Small intestine (tissue), 7 donors: ENCODE measurements at regions not wholly inside any gene's neighbourhood (a gene's known extent, or its start where the extent isn't known, plus 50 kb on each side); places are given as distances from the start of the nearest gene placed in this dataset.
A peak's percentile ranks its signal among the peaks of the same experiment; 100 is the strongest.

Experiments used
- DNase-seq, 2 donors: peaks; one replicate each; pipeline versions ENCODE4 v3.0.0 to v3.0.0-alpha.2; 2013
- FAIRE-seq: peaks from 2 replicates; lab custom pipeline; 2012; peaks lifted over from hg19 to GRCh38; lab: Jason Lieb, UNC
- H3K27ac ChIP-seq, 3 donors: one replicate each; pipeline ENCODE4 v1.5.1; 2013; ENCODE audit warnings: low read length in 2 of 3, mild to moderate bottlenecking in 2 of 3, control low read depth in 1 of 3, inconsistent platforms in 1 of 3, low read depth in 1 of 3, moderate library complexity in 1 of 3
- H3K27me3 ChIP-seq, 3 donors: one replicate each; pipeline ENCODE4 v1.6.1; 2013; ENCODE audit warnings: low read length in 3 of 3, inconsistent platforms in 1 of 3; ENCODE audit not compliant: control insufficient read depth in 3 of 3, insufficient read depth in 3 of 3
- H3K36me3 ChIP-seq, 3 donors: one replicate each; pipeline ENCODE4 v1.6.1; 2013; ENCODE audit warnings: low read length in 3 of 3, inconsistent platforms in 1 of 3, low read depth in 1 of 3, mild to moderate bottlenecking in 1 of 3, moderate library complexity in 1 of 3; ENCODE audit not compliant: control insufficient read depth in 3 of 3, insufficient read depth in 2 of 3
- H3K4me1 ChIP-seq, 3 donors: one replicate each; pipeline ENCODE4 v1.6.1; 2013; ENCODE audit warnings: low read length in 2 of 3, inconsistent platforms in 1 of 3, low read depth in 1 of 3, mild to moderate bottlenecking in 1 of 3, moderate library complexity in 1 of 3; ENCODE audit not compliant: control insufficient read depth in 3 of 3, insufficient read depth in 2 of 3
- H3K4me3 ChIP-seq, 3 donors: one replicate each; pipeline ENCODE4 v1.5.1; 2013; ENCODE audit warnings: low read length in 3 of 3, control low read depth in 1 of 3, inconsistent platforms in 1 of 3, low read depth in 1 of 3, mild to moderate bottlenecking in 1 of 3, moderate library complexity in 1 of 3
- H3K9me3 ChIP-seq, 2 donors: one replicate each; pipeline ENCODE4 v1.6.1; 2013; ENCODE audit warnings: low read depth in 1 of 2, low read length in 1 of 2; ENCODE audit not compliant: control insufficient read depth in 2 of 2, insufficient read depth in 1 of 2
- WGBS, 3 donors: extraction: QIAGEN DNeasy Blood & Tissue Kit; methylation state at CpG; one replicate each; pipeline ENCODE4 v1.1.7; 2013; 5-methylcytosine and 5-hydroxymethylcytosine counted together
- donor health status: healthy with polysubstance abuse.
- donor health status: control.
- donor health status: control.
- donor health status: Bipolar disorder and iron deficiency.
- donor health status: healthy.

DNA sequence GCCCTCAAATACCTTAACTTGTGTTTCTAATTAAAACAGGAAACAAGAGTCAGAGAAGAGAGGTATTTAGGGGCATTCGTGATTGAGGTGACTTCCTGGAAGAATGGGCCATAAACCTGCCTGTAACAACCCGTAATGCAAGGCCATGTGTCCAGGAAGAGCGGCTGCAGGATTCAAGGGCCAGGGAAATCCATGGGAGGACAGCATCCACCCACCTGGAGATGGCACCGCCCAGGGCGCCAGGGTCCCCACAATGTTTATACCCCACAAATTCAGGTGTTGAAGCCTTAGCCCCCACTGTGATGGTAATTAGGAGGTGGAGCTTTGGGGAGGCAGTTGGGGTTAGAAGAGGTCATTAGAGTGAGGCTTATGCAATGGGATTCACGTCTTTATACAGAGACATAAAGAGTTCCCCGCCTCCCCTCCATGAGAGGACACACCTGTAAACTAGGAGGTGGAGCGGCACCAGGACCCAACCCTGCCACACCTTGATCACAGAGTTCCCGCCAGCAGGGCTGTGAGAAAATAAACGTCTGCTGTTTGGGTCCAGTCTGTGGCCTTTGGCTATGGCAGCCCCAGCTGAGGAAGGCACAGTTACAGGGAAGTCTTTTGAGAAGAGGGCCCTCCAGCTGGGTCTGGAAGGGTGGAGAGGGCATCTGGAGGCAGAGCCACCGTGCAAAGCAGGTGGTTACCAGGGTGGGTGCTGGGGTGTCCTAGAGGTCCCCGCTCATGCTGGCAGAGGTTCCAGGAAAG lies 1394.3 kb downstream of the TBC1D22A start:
- H3K9me3 ChIP-seq = no peaks in the 10 kb centered on the region
- no peak overlapping the region for H3K27ac ChIP-seq
- H3K27me3 ChIP-seq = no peaks in the 10 kb centered on the region
- H3K4me3 ChIP-seq = no peak overlapping the region
- H3K4me1 ChIP-seq = no peaks in the 10 kb centered on the region
- 33 to 65% (median 53%) methylated on average over 12 of the region's 12 CpGs for WGBS, 3 donors
- FAIRE-seq (no peak), DNase-seq (peak in 1 of 2 donors; percentile 36)
- H3K36me3 ChIP-seq = no peaks in the 10 kb centered on the region

DNA sequence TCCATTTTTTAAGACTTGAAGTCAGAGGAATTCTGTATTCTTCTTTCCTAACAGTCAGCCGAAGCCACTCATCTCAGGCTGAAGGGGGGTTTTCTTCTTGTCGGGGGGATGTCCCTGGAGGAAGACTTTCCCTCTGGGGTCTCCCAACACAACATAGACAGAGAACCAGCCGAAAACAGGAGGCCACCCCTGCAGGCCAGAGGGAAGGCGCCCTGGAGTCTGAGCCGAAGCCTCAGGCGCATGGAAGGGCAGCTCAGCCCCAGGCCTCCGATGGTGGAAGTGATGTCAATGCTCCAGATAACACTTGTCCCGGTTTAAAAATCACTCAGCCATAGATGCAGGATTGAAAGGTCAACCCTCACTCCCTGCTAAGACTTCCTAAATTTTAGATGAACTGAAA lies 1393.0 kb downstream of the TBC1D22A start:
- 76 to 86% (median 79%) methylated on average over 8 of the region's 8 CpGs for WGBS, 3 donors
- no peaks in the 10 kb centered on the region for H3K27me3 ChIP-seq
- DNase-seq = no peak
- no peak overlapping the region for H3K27ac ChIP-seq
- no peaks in the 10 kb centered on the region for H3K4me1 ChIP-seq
- H3K4me3 ChIP-seq = no peak overlapping the region
- no peaks in the 10 kb centered on the region for H3K9me3 ChIP-seq
- no peak for FAIRE-seq
- no peaks in the 10 kb centered on the region for H3K36me3 ChIP-seq

DNA sequence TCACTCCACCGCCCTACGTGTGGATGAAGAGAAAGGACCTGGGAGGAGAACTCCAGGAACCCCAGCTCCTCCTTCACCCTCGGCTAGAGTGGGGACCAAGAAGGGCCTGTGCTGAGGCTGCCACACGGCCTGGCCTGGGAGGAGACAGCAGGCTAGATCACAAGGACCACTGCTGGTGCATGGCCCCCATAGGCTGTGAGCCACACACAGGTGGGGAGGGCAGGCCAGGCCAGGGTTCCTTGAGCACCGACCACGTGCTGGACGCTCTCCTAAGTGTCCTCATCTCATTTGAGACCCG lies 1392.4 kb downstream of the TBC1D22A start:
- no peak overlapping the region for H3K4me3 ChIP-seq
- 71 to 89% (median 85%) methylated on average over 7 to 8 of the region's 8 CpGs for WGBS, 3 donors
- H3K36me3 ChIP-seq = no peaks in the 10 kb centered on the region
- no peaks in the 10 kb centered on the region for H3K27me3 ChIP-seq
- DNase-seq = no peak
- no peaks in the 10 kb centered on the region for H3K4me1 ChIP-seq
- no peak overlapping the region for H3K27ac ChIP-seq
- FAIRE-seq = no peak
- H3K9me3 ChIP-seq = no peaks in the 10 kb centered on the region

DNA sequence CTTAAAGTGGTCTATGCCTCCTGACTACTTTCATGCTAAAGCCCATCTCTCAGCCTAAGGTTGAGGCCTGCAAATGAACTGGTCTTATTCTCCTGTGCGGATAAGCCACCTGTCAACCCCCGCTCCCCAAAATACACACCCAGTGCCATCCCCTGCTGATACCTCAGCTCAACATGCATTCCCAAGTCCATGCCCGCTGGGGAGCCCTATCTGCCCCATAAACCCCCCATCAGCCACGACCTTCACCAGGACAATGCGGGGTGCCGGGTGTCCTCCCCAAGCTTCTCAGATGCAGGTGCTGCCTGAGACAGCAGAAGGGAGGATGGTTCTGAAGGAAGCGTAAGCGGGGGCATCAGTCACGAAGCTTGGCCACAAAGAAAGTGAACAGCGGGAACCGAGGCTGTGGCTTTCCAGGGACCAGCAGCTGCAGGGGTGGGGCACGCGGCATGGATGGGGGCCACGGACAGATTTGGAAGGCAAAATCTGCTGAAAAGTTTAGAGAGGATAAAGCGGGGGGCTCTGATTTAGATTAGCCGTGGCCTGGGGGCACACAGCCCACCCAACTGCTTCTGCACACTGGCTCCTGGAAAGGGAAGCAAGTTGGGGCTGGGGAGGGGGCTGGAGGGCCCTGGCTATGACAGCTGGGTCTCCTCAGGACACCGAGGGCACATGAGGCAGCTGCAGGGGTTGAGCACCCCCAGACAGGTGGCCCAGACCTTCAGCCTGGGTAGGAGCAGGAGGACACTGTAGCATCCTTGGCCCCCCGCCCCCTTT lies 1391.9 kb downstream of the TBC1D22A start:
- H3K27ac ChIP-seq = no peak overlapping the region
- 76 to 84% (median 77%) methylated on average over 18 of the region's 18 CpGs for WGBS, 3 donors

DNA sequence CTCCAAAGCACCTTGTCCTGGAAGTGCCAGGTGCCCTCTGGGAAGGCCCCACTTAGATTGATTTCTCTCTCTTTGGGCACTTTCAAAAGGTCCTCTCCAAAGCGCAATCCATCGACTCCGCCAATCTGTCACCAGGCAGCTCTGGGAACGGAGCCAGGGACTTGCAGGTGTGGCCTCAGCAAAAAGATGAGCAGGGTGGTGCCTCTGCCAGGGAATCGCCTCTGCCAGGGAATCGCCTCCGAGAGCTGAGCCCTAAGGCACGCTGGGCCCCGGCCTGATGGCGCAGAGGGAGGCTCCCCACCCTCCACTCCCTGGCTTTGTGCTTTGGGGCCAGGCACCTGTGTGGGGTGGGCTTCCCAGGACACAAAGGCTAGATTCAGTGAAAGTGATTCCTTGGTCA lies 1391.3 kb downstream of the TBC1D22A start:
- FAIRE-seq (no peak), DNase-seq (no peak)
- Histone ChIP-seq H3K27ac (no peak overlapping the region), H3K9me3 (no peaks in the 10 kb centered on the region), H3K4me3 (no peak overlapping the region), H3K4me1 (no peaks in the 10 kb centered on the region), H3K27me3 (no peaks in the 10 kb centered on the region), H3K36me3 (no peaks in the 10 kb centered on the region)
- 39 to 78% (median 39%) methylated on average over 10 of the region's 10 CpGs for WGBS, 3 donors

More for the DNA sequence above, 1391.9 kb downstream of the TBC1D22A start:
- Histone ChIP-seq H3K36me3 (no peaks in the 10 kb centered on the region), H3K4me3 (no peak overlapping the region), H3K27me3 (no peaks in the 10 kb centered on the region), H3K4me1 (no peaks in the 10 kb centered on the region), H3K9me3 (no peaks in the 10 kb centered on the region)
- no peak for FAIRE-seq
- no peak for DNase-seq

DNA sequence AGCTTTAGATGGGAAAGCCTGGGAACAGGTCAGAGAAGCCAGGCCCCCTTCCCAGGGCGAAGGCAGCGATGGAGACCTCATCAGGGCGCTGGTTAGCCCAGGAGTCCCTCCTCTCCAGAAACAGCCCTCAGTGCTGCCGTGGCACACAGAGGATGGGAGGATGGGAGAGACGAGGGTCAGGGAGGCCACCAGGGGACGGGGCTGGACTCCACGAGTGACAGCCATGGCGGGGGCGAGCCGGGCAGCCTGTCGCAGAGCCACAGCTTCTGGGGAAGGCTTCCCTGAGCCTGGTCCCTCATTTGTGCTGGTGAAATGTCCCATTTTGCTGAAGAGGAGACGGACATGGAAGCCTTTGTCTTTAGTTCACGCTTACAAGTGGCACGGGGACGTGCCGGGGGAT lies 1390.5 kb downstream of the TBC1D22A start:
- DNase-seq (no peak), FAIRE-seq (no peak)
- WGBS, 3 donors = 76 to 82% (median 77%) methylated on average over 13 to 16 of the region's 16 CpGs
- Histone ChIP-seq H3K9me3 (no peaks in the 10 kb centered on the region), H3K4me1 (no peaks in the 10 kb centered on the region), H3K27ac (no peak overlapping the region), H3K36me3 (no peaks in the 10 kb centered on the region), H3K27me3 (no peaks in the 10 kb centered on the region), H3K4me3 (no peak overlapping the region)

DNA sequence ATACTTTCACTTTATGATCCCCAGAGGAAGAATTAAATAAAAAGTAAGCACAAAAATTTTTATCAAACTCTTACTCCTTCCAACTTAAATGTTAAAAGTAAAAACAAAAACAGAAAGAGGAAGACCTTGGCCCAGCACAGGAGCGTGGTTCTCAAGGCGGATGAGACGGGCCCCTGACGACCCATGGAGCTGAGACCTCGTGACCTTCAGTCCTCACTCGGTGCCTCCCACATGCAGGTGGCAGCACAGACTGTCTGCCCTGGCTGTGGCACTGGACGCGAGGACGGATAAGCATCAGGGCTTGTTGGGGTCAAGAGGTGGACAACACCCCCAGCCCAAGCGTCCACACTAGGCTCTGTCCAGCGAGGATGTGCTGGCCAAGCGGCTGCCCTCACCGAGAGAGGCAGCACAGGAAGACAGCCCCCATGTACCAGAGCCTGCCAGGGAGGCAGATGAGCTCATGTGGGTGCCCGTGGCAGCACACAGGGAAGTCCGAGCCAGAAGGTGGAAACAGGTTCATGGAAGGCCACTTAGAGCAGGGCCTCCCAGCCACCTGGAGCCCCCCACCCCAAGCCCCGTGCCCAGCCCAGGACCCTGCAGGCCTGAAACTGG lies 1389.8 kb downstream of the TBC1D22A start:
- WGBS, 3 donors = 55 to 62% (median 56%) methylated on average over 16 of the region's 16 CpGs
- Histone ChIP-seq H3K36me3 (no peaks in the 10 kb centered on the region), H3K4me3 (no peak overlapping the region), H3K9me3 (no peaks in the 10 kb centered on the region), H3K27me3 (no peaks in the 10 kb centered on the region), H3K4me1 (no peaks in the 10 kb centered on the region), H3K27ac (no peak overlapping the region)
- DNase-seq (no peak), FAIRE-seq (no peak)

DNA sequence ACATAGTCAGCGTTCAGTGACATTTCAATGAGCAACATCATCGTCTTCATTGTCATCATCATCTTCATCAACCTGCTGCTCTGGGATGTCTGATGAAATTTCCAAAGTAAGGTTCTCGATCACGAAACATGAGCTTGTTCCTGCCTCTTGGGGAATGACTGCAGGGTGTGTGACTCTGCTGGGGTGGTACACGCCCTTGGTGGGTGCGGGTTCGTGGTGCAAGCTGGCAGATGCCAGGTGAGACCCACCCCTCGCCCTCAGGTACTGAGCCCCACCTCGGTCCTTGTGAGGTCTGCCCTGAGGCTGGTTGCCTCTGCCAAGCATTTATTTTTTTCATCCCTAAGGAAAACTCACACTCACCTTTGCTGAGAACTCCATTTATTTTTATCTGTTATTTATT lies 1389.2 kb downstream of the TBC1D22A start:
- Histone ChIP-seq H3K27ac (no peak overlapping the region), H3K27me3 (no peaks in the 10 kb centered on the region), H3K9me3 (no peaks in the 10 kb centered on the region), H3K4me1 (no peaks in the 10 kb centered on the region), H3K4me3 (no peak overlapping the region), H3K36me3 (no peaks in the 10 kb centered on the region)
- 74 to 89% (median 82%) methylated on average over 9 of the region's 9 CpGs for WGBS, 3 donors
- DNase-seq = no peak
- FAIRE-seq = no peak
